ENCODE measurements at regions not wholly inside any gene's neighbourhood (a gene's known extent, or its start where the extent isn't known, plus 50 kb on each side); places are given as distances from the start of the nearest gene placed in this dataset.

DNA sequence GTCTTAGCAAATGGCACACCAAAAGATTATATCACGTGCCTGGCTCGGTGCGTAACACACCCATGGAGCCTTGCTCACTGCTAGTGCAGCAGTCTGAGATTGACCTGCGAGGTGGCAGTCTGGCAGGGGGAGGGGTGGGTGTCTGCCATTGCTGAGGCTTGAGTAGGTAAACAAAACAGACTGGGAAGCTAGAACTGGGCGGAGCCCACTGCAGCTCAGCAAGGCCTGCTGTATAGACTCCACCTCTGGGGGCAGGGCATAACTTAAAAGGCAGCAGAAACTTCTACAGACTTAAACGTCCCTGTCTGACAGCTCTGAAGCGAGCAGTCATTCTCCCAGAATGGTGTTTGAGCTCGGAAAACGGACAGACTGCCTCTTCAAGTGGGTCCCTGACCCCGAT is 55.9 kb upstream of the FSHR start:
- no peak overlapping the region for H3K27ac Mint-ChIP-seq
- H3K9me3 Mint-ChIP-seq = peaks cover 7% of the 10 kb centered on the region
- H3K36me3 Mint-ChIP-seq = no peaks in the 10 kb centered on the region
- no peak overlapping the region for H3K4me3 Mint-ChIP-seq
- no peaks in the 10 kb centered on the region for H3K27me3 Mint-ChIP-seq
- H3K4me1 Mint-ChIP-seq = no peaks in the 10 kb centered on the region
- ATAC-seq (ENCODE audit: low read depth) (no peak), DNase-seq (ENCODE audit: low spot score in 2 of 2) (no peak)

- Mint-ChIP-seq H3K4me3 (no peak overlapping the region), H3K9me3 (peaks cover 7% of the 10 kb centered on the region), H3K4me1 (no peaks in the 10 kb centered on the region)
These were observed 52.9 kb upstream of the FSHR start for GRCh38 chr2:49207204-49207603.

More at GRCh38 chr2:49207204-49207603, 52.9 kb upstream of the FSHR start:
- DNase-seq (ENCODE audit: low spot score in 2 of 2) (no peak), ATAC-seq (ENCODE audit: low read depth) (no peak)
- Mint-ChIP-seq H3K36me3 (no peaks in the 10 kb centered on the region), H3K27me3 (no peaks in the 10 kb centered on the region), H3K27ac (no peak overlapping the region)

Measured in memory B cell (primary cell).